Panc1 (cell line): ENCODE measurements at regions not wholly inside any gene's neighbourhood (a gene's known extent, or its start where the extent isn't known, plus 50 kb on each side); places are given as distances from the start of the nearest gene placed in this dataset.

Source experiments
- ATAC-seq: fragments of 200-7000 bp; cut with Tn5 transposase; 2 replicates; pipeline ENCODE4 v1.9.1; 2020; ENCODE audit warnings: mild to moderate bottlenecking, moderate library complexity
- BruUV-seq: library from RNA; stranded (reverse); fragments of 400-500 nt; replicated peaks from 2 replicates; lab custom pipeline; 2021; lab: Mats Ljungman, UMichigan
- CTCF ChIA-PET: fragments of 300-600 bp; sonication (Branson Sonifier 250); formaldehyde crosslinking; loops from one replicate; lab custom pipeline; 2022; ENCODE audit warnings: antibody characterized with exemption; lab: Charles Lee
- POLR2A ChIA-PET: fragments of 300-600 bp; sonication (Branson Sonifier 250); formaldehyde crosslinking; loops from one replicate; lab custom pipeline; 2022; ENCODE audit warnings: antibody characterized with exemption; lab: Charles Lee
- DNase-seq: peaks from one replicate; pipeline ENCODE4 v3.0.0-alpha.2; 2010; ENCODE audit warnings: low read depth, low spot score
- H3K27ac ChIP-seq: 2 replicates; pipeline ENCODE4 v1.5.1; 2011; ENCODE audit warnings: mild to moderate bottlenecking, low read length, inconsistent platforms
- H3K27me3 ChIP-seq: fragments of 200-500 bp; sonication (Bioruptor generic); 2 replicates; pipeline ENCODE4 v1.6.0; 2014; ENCODE audit warnings: low read length, inconsistent platforms; ENCODE audit not compliant: control insufficient read depth, insufficient read depth
- H3K36me3 ChIP-seq: fragments of 200-500 bp; sonication (Bioruptor generic); 2 replicates; pipeline ENCODE4 v1.5.1; 2014; ENCODE audit warnings: inconsistent platforms, mild to moderate bottlenecking, low read length, moderate library complexity; ENCODE audit not compliant: control insufficient read depth, insufficient read depth
- H3K4me1 ChIP-seq: 2 replicates; pipeline ENCODE4 v1.5.1; 2011; ENCODE audit warnings: inconsistent platforms, mild to moderate bottlenecking, low read length, moderate library complexity; ENCODE audit not compliant: control insufficient read depth, insufficient read depth
- H3K4me3 ChIP-seq, 2 experiments: 2 replicates each; pipeline ENCODE4 v1.5.1; 2011 to 2012; ENCODE audit warnings: low read depth in 2 of 2, low read length in 2 of 2, mild to moderate bottlenecking in 2 of 2, inconsistent platforms in 1 of 2, moderate library complexity in 1 of 2
- H3K9me3 ChIP-seq: fragments of 200-500 bp; sonication (Bioruptor generic); 2 replicates; pipeline ENCODE4 v1.5.1; 2014; ENCODE audit warnings: low read depth, mild to moderate bottlenecking, inconsistent platforms, low read length, moderate library complexity; ENCODE audit not compliant: control insufficient read depth, insufficient read depth
- CTCF ChIP-seq: fragments of 450-650 bp; IDR thresholded peaks from 2 replicates; pipeline ENCODE4 v1.5.1; 2017; ENCODE audit warnings: mild to moderate bottlenecking
- POLR2AphosphoS5 ChIP-seq: IDR thresholded peaks from 2 replicates; pipeline ENCODE4 v1.6.1; 2012; ENCODE audit warnings: mild to moderate bottlenecking, low read depth, low read length, moderate library complexity
- REST ChIP-seq, 2 experiments: IDR thresholded peaks; 2 replicates each; pipeline ENCODE4 v1.6.1; 2011 to 2012; ENCODE audit warnings: low read depth in 2 of 2, control low read depth in 1 of 2, low read length in 1 of 2, mild to moderate bottlenecking in 1 of 2, moderate library complexity in 1 of 2; ENCODE audit not compliant: insufficient read depth in 1 of 2
- SIN3A ChIP-seq: IDR thresholded peaks from 2 replicates; pipeline ENCODE4 v1.6.1; 2012; ENCODE audit warnings: low read depth, mild to moderate bottlenecking, low read length, moderate library complexity, borderline replicate concordance; ENCODE audit not compliant: insufficient read depth
- TCF7L2 ChIP-seq: IDR thresholded peaks from 2 replicates; pipeline ENCODE4 v1.6.1; 2011; ENCODE audit warnings: mild to moderate bottlenecking, low read depth, low read length, inconsistent platforms
- in situ Hi-C: cut with HindIII; loops from 2 replicates; pipeline ENCODE4 v1.10.0; 2016; ENCODE audit warnings: low sequenced_read_pairs, low pct_unique_long_range_greater_than_20kb
- intact Hi-C: fragments of 100-400 bp; cut with micrococcal nuclease; formaldehyde crosslinking; loops from one replicate; pipeline ENCODE4 v1.10.0; 2022; ENCODE audit not compliant: unreplicated experiment

- in situ Hi-C loops = no loop called here
- no peak for DNase-seq
- ATAC-seq = no peak
- TF ChIP-seq POLR2AphosphoS5 = no peak
- no peak for TF ChIP-seq CTCF
- TF ChIP-seq SIN3A = no peak
- no peak for TF ChIP-seq REST (IDR thresholded peaks at IDR 0.05; ENCODE audit: insufficient read depth in 1 of 2, low read depth in 2 of 2, low read length in 1 of 2)
- no peak for TF ChIP-seq TCF7L2
- BruUV-seq = no TSS peak
- intact Hi-C loops = no loop called here
- ChIA-PET CTCF (interaction anchor here (0.6 kb wide), 1 partner anchor 431 kb away, joined by 9 read pairs; no protein-coding TSS in a partner anchor), POLR2A (no interaction called here)
- no peaks in the 10 kb centered on the region for H3K9me3 ChIP-seq
- peaks cover 3% of the 10 kb centered on the region; the same call in 1 of the 2 replicates for H3K27me3 ChIP-seq
- H3K36me3 ChIP-seq = no peaks in the 10 kb centered on the region
- H3K4me3 ChIP-seq = no peak overlapping the region
- H3K27ac ChIP-seq = no peak overlapping the region
- H3K4me1 ChIP-seq = no peaks in the 10 kb centered on the region
These were observed 75.4 kb upstream of the PRNP start for GRCh38 chr20:4610871-4611270.

GRCh38 chr20:4609511-4609910 is 76.7 kb upstream of the PRNP start:
- Histone ChIP-seq H3K27me3 (peaks cover 10% of the 10 kb centered on the region; the same call in 1 of the 2 replicates), H3K4me3 (no peak overlapping the region), H3K27ac (no peak overlapping the region), H3K36me3 (no peaks in the 10 kb centered on the region), H3K4me1 (no peaks in the 10 kb centered on the region), H3K9me3 (no peaks in the 10 kb centered on the region)
- no TSS peak for BruUV-seq
- TF ChIP-seq POLR2AphosphoS5 (no peak), REST (IDR thresholded peaks at IDR 0.05; ENCODE audit: insufficient read depth in 1 of 2, low read depth in 2 of 2, low read length in 1 of 2) (no peak), CTCF (no peak), SIN3A (no peak), TCF7L2 (no peak)
- POLR2A ChIA-PET = no interaction called here
- intact Hi-C loops (loop anchor here (5.0 to 10.0 kb wide), 2 partner anchors 345 to 493 kb away; no protein-coding TSS in a partner anchor), in situ Hi-C loops (no loop called here)
- CTCF ChIA-PET = no interaction called here
- ATAC-seq (no peak), DNase-seq (no peak)
